HG03097 (cell line): ENCODE measurements at regions not wholly inside any gene's neighbourhood (a gene's known extent, or its start where the extent isn't known, plus 50 kb on each side); places are given as distances from the start of the nearest gene placed in this dataset.
A peak's percentile ranks its signal among the peaks of the same experiment; 100 is the strongest.
"Not testable (repeated sequence)": the region's sequence is repeated elsewhere in the genome, so short reads cannot be mapped to it uniquely, and the experiment has no call there.

Source experiments
- ATAC-seq: cut with Tn5 transposase; IDR thresholded peaks from one replicate; pipeline ENCODE4 v1.9.1; 2021; ENCODE audit not compliant: unreplicated experiment, low FRiP score

DNA sequence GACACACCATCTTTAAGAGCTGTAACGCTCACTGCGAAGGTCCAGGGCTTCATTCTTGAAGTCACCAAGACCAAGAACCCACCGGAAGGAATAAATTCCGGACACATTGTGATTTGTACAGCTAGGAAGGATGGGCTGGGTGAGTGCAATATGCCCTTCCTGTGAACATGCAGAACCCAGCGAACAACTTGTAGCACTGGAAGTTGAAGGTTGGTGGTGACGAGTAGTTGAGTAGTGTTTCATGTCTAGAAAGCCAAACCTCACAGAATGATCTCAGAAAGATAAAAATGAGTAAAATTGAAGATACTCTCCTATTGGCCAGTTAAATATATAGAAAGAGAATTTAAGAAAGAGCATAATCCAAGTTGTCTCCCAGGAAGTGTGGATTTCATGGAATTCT is 462.2 kb upstream of the CFAP20DC start:
- no peak for ATAC-seq

DNA sequence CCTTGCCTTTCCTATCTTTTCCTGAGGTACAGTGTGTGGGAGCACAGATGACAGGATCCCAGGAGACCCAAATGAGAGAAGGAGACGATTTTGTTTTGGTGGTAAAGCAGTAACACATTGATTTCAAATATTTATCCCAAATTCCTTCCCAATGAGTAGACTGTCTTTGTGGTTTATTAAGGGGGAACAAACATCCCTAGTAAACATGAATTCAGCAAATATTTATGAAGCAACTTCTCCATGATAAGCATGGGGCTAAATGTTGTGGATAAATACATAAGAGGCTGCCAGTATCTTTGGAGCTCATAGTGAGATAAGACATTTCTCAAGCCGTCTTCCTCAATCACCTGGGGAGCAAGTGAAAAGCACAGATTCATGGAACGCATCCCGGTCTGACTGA is 460.8 kb upstream of the CFAP20DC start:
- no peak for ATAC-seq

DNA sequence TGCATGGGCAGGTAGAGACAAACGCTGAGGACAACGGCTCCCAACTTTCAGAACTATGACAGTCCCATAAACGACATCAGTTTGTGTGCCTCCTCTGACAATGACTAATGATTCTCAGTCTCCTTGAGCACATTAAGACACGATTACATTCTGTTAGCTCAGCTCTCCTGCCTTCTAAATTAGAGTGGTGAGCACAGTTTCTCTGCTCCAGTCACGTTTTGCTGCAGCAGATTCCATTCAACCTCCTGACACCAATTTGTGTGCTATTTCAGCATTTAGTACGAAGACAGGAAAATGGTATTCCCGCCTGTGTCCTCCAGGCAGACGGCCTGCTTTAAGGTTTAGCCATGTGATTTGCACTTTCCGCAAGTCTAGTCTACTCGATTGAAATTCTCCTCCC is 458.4 kb upstream of the CFAP20DC start:
- no peak for ATAC-seq

DNA sequence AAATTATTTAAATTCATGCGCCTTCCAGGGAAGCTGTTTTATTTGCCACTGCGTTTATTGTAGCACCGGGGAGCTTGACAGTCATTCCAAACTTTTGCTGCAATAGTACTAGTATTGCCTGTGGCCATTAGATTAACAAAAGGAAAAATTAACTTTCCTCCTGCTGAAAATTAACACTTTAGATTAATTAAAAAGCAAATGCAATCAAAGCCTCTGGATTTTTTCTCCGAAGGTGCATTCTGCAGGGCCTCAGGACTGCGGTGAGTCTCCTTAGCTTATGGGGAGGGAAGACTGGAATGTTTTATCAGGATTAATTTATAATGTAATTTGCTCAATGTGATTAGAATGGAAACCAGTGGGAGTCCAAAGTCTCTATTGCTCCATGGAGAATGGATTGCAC is 456.4 kb upstream of the CFAP20DC start:
- no peak for ATAC-seq

DNA sequence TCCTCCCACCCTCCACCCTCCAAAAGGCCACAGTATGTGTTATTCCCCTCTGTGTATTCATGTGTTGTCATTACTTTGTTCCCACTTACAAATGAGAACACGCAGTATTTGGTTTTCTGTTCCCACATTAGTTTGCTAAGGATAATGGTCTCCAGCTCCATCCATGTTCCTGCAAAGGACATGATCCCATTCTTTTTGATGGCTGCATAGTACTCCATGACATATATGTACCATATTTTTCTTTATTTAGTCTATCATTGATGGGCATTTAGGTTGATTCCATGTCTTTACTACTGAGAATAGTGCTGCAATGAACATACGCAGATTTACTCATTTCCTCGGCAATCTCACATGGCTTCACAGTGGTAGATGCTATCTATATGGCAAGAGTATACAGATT is 453.6 kb upstream of the CFAP20DC start:
- no peak for ATAC-seq

DNA sequence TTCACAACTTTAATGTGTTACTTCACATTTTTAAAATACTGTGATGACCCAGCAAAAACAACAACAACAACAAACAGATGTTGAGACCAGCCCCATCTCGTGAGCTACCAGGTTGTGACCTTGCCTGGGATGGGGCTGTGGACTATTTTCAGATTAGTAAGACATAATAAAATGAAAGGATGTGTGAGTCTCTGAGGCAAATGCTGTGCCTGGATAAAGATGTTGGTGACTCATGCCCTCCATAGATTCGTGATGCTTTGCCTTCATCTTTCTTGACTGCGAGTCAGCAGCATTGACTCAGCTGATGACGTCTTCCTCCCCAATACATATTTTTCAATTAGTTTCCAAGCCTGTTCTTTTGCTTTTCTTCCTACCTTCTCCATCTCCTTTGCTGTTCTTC is 453.0 kb upstream of the CFAP20DC start:
- ATAC-seq: no peak

DNA sequence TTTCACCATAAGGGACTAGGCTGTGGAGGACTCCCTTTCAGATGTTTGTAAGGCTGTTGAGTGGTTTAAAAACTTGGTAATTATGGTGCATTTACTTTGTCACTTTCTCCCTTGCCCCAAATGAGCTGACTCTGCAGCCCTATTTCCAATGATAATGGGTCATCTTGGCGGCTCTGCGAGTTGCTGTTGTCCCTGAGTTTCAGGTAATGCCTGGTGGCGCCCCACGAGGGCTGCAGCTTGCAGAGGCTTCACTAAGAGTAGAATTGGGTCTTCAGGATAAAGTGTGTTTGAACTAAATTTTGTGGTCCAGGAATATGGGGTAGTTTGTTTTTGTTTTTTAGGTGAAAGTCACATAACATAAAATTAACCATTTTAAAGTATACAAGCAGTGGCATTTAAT is 450.1 kb upstream of the CFAP20DC start:
- ATAC-seq: no peak

DNA sequence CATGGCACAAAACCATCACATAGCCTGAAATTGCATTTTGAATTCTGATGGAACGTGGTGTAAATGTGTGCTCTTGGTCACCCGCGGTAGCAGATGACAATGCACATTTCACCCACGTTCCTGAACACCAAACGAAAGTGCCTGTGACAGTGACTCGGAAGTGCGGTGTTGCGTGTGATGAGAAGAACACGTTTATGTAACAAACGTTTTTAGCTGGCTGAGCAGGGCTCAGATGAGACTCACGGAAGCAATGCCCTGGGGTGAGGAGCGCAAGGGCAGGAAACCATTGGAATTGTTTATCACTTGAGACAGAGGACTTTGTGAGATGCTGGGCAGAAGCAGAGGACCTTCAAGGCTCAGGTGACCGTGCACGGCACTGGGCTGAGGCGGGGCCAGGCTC is 449.2 kb upstream of the CFAP20DC start:
- ATAC-seq: no peak

DNA sequence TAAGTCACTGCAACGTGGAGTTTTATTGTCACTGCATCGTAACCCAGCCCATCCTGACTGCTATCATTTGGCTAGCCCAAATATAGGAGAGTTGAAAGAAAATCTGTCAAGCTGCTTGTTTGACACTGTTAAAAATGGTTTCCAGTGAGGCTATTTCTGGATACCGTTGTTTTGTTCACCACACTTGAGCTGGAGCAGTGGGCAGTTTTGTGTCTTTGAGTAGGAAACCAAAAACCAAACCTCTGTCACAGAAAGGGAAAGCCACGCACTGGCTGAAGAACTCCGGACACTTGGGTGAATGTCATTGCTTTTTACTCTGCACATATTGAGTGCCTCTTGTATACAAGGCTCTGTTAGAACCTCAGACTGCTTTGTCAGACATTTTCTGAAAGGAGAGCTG is 446.4 kb upstream of the CFAP20DC start:
- ATAC-seq: no peak

DNA sequence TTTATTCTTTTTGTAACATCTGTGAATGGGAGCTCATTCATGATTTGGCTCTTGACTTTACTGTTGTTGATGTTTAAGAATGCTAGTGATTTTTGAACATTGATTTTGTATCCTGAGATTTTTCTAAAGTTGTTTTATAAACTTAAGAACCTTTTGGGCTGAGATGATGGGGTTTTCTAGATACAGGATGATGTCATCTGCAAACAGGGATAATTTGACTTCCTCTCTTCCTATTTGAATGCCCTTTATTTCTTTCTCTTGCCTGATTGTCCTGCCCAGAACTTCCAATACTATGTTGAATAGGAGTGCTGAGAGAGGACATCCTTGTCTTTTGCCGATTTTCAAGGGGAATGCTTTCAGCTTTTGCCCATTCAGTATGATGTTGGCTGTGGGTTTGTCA is 445.1 kb upstream of the CFAP20DC start:
- not testable (repeated sequence) for ATAC-seq

DNA sequence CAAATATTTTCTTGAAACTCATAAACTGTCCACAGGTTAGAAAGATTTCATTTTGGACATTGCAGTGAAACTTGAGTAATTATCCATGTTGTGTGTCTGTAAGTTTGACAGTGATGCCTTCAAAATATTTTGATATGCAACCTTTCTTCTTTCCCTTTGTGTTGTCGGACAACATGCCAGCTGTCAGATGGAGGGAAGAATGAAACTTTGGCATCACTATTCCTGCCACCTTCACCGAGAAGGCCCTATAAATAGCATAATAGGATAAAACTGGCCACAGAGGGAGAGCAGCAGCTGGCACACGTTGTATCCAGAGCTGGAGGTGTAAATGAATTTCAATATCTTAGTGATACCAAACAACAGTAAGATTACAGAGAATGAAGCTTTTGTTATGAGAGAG is 436.7 kb upstream of the CFAP20DC start:
- no peak for ATAC-seq

DNA sequence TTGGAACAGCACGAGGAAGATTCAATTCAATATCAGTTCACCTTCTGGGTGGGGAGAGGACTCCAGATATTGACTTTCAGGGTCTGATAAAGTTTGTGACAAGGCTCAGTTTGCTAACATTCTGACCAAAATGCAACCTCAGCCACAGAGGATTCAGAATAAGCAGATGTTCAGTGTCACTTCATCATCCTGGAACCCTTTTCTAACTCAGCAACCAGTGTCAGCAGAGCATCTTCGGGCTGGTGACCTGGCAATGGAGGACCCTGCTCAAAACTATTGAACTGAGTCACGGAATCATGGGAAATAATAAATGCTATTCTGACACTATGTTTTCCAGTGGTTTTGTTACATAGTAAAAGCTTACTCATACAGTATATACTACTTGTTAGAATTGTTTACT is 433.4 kb upstream of the CFAP20DC start:
- no peak for ATAC-seq

DNA sequence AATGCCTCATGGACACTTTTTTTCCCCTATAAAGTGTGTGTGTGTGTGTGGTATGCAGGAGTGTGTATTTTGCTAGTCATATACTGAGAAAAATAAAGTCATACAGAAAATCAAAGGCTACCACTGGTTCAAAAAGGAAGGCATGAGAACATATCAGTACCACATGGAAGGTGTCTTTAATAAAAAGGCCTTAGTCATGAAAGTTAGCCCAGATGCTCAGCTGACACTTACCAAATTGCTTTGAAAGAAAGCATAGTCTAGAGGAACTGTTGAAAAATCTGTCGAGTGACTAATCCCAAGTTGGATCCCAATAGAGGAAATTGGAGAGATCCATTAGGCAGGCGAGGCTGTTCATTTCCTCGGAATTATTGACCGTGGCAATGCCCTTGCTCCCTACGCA is 432.9 kb upstream of the CFAP20DC start:
- no peak for ATAC-seq

DNA sequence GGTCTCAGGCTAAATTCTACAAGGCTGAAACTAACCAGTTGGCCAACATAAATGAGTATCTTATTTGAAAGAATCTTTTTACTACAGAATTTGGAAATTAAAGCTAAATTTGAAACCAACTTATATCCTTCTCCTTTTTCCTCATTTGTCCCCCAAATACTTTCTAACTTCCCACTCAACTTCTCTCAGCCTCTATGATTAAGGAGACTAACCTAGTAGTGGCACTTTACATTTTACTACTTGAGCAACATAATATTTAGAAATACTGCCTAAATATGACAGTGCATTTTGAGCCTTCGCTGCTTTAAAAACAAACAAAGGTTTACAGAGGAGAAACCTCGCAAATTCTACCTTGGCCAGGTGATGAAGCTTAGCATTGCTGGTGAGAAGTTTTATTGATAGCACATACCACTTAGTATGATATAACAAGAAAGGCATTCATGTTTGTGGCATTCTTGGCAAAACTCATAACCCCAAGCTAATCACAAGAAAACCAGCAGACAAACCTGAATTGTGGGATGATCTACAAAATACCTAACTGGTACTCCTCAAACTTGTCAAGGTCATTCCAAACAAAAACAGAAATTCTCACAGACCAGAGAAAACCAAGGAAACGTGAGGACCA is 432.1 kb upstream of the CFAP20DC start:
- no peak for ATAC-seq

DNA sequence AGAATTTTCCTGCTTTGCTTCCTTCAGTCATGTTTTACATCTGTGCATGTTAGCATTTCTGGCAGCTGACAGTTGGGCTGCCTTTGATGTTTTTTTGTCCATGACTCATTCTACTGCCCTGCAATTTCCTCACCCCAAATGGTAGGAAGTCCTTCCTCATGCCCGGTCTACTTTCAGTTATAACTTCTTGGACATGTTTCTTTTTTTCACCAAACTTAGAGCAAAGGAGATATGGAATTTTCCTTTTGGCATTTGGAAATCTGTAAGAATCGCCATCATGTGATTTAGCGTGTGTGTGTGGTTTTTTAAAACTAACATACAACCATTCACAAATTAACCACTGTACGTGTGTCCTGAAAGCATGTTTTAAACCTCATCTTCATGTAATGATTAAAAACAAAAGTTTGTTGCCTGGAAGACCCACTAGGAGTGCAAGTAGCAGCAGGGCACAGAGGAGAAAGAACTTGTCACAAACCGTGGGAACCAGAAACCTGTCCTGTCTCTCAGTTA is 430.7 kb upstream of the CFAP20DC start:
- ATAC-seq: peak; percentile 76

DNA sequence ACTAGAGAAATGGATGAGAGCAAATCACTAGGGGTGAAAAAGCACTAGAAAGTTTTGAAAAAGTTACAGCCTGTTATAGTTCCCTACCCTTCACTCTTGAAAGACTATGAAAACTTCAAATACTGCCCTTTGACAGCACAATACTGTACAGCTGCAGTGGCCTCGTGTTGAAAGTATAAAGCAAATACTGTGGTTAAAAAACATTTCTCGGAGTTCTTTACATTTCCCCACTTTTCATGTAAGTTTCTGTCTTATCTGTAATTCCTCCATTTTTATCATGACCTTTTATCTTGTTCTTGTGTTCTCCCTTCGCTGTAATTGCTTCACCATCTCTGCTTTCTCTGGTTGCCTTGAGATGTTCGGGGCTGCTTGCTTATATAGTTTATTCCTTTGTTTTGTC is 423.8 kb upstream of the CFAP20DC start:
- ATAC-seq: no peak

DNA sequence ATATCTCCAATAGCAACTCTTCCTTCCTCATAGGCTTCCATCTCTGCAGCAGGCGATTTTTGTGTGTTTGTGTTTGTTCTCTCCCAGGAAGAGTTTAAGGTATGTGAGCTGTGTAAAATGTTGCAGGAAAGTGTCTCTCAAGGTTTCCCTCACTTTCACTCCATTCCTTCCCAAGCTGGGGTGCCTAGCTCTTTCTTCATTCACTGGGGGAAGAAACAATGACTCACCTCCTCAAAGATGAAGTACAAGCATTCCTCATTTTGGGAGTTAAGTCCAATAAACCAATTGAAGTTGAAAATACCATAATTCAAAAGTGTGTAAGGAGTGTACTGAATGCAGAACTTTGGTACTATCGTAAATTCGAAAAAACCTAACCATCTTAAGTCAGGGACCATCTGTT is 422.7 kb upstream of the CFAP20DC start:
- no peak for ATAC-seq

DNA sequence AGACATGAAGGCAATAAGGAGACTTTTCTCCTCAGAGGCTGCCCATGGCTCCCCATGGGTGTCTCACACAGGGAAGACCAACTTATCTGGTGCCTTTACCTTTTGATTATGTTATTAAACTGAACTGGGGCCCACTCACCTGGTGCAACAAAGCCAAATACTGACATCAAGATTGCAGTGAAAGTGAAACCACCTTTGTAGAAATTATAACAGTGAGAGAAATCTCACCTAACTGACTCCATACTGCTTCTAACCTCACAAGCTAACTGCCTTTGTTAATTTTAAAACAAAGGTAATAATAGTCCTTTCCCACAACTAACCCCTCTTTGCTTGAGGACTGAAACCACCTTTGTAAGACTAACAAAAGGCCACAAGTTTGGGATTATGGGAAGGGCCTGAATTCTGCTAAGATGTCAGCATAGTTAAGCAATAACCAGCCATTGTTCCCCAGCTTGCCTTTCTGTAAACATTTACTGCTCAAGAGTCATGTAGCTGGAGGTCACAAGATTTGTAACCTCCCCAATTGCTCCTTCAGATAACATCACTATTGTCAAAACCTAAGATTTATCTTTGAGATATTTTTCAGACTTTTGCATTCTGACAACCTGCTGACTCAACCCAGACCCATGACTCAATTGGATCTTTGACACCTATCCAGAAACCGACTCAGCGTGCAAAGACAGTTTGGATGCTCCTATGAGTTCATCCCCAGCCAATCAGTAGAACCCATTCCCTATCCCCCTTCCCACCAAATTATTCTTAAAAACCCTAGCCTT is 420.3 kb upstream of the CFAP20DC start:
- ATAC-seq: no peak

DNA sequence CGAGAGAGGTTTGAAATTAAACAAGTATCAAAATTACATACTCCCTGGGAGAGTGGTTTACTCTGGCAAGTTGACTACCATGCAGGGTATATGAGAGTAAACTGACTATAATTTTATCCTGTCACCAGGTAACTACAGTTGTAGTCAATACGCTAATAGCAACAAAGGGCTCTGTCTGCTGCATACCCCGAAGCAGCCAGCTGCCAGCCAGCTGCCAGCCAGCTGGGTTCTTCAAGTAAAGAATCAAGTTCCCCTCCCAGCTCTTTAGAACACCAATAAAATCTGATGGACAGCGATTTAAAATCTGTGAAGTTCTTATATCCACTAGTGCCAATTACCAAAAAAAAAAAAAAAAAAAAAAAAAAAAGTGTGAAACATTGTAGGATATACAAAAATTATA is 417.7 kb upstream of the CFAP20DC start:
- no peak for ATAC-seq

DNA sequence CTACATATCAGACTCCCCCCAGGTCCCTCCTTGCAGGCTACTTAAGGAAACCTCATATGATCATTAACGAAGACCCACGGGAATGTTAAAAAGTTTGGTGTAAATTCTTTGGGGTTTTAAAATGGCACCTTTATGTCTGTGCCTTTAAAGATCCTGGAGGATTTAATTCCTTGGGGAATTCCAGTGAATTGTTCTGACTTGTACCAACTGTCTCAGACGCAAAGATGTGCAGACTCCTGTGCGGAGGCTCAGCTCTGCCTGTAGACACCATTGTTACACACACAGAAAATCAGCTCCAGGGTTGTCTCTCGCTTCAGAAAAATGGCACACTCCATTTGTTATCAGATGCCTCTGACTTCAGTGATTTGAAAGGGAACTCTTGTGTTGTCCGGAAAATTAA is 414.4 kb upstream of the CFAP20DC start:
- no peak for ATAC-seq

DNA sequence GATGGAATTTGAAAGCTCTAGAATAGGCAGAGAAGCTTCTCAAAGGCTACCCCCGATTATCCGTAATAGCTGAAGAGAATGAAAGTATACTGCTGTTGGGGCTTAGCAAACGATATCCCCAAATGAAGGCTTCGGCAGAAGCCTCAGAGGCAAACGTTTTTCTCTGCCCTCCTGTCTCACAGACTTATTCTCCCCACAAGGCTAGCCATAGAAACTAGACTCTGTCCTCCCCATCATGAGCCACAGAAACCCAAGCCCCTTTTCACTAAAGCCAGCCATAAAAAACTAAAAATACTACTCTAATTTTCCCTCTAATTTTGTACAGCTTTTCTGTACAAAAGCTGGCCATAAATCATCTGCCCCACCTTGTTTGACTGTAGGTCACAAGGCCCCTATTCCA is 413.4 kb upstream of the CFAP20DC start:
- ATAC-seq: no peak

DNA sequence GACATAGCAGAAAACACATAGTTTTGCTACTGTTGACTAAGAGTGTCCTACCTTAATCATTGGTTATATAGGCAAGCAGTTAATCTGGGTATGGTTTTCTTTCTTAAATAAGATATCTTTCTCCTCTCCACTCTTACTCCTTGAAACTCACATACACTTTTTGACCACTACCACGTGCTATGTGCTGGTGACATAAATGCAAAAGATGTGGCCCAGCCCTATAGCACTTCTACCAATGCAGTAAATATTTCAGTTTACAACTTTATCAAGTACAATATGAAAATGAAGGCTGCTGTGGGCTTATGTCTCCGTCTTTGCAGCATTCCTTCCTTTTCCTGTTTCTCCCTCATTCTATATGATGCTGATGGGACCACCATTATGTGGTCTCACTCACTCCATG is 410.2 kb upstream of the CFAP20DC start:
- no peak for ATAC-seq
